ENCODE measurements at regions not wholly inside any gene's neighbourhood (a gene's known extent, or its start where the extent isn't known, plus 50 kb on each side); places are given as distances from the start of the nearest gene placed in this dataset.

DNA sequence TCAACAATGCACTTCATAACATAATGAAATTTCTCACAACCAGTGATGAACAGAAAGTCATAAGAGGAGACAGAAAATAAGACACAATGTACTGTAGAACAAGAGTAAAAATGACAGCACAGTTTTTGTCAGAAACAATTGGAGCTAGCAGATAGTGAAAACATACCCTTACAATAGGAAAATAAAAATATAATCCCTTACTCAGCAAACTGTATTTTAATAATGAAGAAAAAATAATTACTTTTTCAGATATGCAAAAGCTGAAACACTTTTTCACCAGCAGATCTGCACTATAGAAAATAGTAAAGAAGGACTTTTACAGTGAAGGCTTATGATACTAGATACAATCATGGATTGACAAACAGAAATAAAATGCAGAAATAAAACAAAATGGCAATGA, 126.3 kb downstream of the TRAM1L1 start:
- TF ChIP-seq, protein P1, sequence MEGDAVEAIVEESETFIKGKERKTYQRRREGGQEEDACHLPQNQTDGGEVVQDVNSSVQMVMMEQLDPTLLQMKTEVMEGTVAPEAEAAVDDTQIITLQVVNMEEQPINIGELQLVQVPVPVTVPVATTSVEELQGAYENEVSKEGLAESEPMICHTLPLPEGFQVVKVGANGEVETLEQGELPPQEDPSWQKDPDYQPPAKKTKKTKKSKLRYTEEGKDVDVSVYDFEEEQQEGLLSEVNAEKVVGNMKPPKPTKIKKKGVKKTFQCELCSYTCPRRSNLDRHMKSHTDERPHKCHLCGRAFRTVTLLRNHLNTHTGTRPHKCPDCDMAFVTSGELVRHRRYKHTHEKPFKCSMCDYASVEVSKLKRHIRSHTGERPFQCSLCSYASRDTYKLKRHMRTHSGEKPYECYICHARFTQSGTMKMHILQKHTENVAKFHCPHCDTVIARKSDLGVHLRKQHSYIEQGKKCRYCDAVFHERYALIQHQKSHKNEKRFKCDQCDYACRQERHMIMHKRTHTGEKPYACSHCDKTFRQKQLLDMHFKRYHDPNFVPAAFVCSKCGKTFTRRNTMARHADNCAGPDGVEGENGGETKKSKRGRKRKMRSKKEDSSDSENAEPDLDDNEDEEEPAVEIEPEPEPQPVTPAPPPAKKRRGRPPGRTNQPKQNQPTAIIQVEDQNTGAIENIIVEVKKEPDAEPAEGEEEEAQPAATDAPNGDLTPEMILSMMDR (conservative IDR thresholded peaks at IDR 0.05 in 1 of 2, IDR thresholded peaks at IDR 0.05 in 1 of 2; ENCODE audit: low read depth in 1 of 2, low read length in 2 of 2), result no peak
- TF ChIP-seq EZH2 (IDR thresholded peaks at IDR 0.05; ENCODE audit: low read length, missing control alignments), result no peak
